Effector CD4-positive, alpha-beta T cell (primary cell): ENCODE measurements at regions not wholly inside any gene's neighbourhood (a gene's known extent, or its start where the extent isn't known, plus 50 kb on each side); places are given as distances from the start of the nearest gene placed in this dataset.

Experiments used
- DNase-seq: peaks from one replicate; pipeline ENCODE4 v3.0.0-alpha.2; 2020

DNA sequence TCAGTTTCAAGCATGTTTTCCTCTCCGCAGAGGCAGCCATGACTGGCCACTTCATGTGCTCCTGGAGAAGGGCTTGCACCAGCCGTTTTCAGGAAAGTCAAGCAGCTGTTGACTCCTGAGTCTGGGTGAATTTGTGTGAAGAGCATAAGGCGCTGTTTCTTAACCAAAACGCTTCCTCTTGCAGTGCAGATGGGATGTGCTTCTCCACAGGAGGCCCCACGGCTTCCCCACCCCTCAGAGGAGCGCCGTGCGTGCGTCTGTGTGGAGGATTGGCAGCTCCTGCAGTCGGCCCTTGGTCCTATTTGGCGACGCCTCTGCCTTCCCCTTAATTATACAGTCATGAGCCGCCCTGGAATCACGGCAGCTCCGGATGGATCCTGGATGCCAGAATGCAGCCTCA is 54.1 kb upstream of the B3GAT1 start:
- DNase-seq, result no peak

DNA sequence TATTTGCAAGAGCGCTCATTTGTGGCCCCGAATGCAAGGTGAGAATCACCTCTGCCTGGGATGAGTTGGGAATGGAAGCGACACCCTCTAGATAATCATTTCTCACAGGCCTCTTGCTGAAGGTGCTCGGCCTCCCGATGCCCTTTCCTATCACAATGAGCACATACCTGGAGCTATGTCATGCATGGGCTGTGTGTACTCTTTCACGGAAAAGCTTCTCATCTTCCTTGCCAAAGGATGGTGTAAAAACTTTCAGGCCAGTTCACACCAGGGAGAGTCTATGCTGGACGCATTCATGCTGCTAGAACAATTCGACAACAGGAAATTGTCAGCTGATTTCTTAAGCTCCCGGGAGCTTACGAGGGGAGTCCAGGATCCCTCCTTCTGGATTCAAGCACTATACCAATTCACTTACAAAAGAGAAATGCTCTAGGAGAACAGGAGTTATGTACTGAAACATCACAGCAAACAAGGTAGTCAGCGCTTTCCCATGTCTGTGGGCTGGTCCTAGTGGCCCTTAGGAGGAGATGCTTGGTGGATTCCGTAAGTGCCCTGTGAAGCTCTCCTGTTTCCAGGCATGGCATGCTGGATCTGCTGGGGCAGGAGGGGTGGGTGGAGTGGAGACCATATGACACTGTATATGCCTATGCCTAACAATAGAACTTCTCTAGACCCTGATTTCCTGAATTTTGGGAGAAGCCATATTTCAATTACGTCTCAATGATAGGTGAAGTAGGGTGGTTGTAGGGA is 53.1 kb upstream of the B3GAT1 start:
- DNase-seq, result no peak

DNA sequence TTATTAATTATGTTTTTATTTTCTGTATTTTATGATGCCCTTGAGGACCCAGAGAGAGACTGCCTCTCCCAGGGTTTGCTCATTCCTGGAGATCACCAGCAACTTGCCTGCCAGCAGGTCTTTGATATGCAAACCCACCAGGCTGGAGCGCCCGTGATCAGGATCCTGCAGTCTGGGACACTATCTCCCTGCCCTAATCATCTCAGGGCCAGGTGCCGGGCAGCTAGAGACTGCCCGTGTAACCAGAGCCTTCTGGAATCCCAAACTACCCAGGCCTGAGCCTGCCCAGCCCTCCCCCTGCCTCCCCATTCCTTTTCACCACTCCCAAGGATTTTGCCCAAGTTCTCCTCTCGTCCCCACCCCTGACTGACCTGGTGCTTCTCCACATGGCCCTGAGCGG is 52.2 kb upstream of the B3GAT1 start:
- DNase-seq, result no peak

DNA sequence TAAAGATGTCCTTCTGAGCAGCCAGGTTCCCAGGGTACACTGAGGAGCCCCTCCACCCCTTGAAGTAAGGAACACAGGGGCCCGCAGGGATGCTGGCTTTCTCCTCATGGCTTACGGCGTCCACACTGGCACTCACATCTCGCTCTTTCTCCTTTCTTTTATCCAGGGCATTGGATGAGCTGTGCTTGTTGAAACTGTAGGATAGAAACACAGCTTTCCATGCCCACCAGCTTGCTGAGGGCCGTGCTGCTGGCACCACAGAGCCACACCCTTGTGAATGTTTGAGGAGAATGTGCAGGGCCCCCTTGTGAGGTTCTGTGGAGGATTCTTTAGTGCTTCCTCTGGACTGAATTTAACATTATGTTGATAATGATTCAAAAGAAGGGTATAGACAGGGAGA is 51.7 kb upstream of the B3GAT1 start:
- no peak for DNase-seq
